ENCODE measurements at regions not wholly inside any gene's neighbourhood (a gene's known extent, or its start where the extent isn't known, plus 50 kb on each side); places are given as distances from the start of the nearest gene placed in this dataset.

DNA sequence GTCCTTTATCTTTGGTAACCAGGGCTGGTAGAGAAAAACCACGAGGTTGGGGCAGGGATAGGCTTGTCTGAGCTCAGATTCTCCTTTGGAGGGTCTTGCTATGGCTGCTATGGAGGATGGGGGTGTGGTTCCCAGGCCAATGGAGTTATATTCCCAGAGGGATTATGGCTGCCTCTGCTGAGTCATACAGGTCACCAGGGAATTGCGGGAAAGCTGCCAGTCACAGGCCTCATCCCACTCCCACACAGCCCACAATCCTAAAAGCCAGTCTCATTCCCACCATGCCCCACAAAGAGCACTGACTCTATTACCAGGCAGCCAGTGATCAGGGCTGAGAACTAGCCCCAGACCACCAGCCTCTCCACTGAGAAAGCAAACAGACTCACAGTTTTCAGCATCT, 316.6 kb upstream of the TMEM229A start:
- DNase-seq (ENCODE audit: low spot score): no peak
- in situ Hi-C loops (cut with MboI; ENCODE audit: low sequenced_read_pairs, unreplicated experiment): no loop called here
- TF ChIP-seq, protein P1, sequence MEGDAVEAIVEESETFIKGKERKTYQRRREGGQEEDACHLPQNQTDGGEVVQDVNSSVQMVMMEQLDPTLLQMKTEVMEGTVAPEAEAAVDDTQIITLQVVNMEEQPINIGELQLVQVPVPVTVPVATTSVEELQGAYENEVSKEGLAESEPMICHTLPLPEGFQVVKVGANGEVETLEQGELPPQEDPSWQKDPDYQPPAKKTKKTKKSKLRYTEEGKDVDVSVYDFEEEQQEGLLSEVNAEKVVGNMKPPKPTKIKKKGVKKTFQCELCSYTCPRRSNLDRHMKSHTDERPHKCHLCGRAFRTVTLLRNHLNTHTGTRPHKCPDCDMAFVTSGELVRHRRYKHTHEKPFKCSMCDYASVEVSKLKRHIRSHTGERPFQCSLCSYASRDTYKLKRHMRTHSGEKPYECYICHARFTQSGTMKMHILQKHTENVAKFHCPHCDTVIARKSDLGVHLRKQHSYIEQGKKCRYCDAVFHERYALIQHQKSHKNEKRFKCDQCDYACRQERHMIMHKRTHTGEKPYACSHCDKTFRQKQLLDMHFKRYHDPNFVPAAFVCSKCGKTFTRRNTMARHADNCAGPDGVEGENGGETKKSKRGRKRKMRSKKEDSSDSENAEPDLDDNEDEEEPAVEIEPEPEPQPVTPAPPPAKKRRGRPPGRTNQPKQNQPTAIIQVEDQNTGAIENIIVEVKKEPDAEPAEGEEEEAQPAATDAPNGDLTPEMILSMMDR (IDR thresholded peaks at IDR 0.05; ENCODE audit: borderline replicate concordance, control extremely low read depth, extremely low read depth, insufficient read depth, missing control alignments): no peak

DNA sequence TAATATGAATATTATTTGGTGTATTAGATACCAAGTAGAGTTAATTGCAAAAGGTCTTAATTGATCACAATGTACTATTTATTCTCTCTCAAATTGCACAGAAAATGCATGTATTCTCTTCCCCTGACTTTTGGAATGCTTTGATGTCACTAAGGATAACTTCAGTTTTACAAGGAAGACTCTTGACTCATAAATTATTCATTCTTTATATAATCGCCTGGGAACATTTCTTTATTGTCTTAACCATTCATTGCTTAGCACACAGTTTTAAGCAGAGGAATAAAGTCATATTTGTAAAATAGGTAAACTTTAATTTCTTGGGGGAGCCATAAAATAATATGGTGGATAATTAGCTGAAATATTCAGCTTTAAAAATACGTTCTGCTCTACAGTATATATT, 306.0 kb upstream of the TMEM229A start:
- in situ Hi-C loops (cut with MboI; ENCODE audit: low sequenced_read_pairs, unreplicated experiment): no loop called here
- no peak for DNase-seq (ENCODE audit: low spot score)
- TF ChIP-seq, protein P1 (IDR thresholded peaks at IDR 0.05; ENCODE audit: borderline replicate concordance, control extremely low read depth, extremely low read depth, insufficient read depth, missing control alignments): no peak

DNA sequence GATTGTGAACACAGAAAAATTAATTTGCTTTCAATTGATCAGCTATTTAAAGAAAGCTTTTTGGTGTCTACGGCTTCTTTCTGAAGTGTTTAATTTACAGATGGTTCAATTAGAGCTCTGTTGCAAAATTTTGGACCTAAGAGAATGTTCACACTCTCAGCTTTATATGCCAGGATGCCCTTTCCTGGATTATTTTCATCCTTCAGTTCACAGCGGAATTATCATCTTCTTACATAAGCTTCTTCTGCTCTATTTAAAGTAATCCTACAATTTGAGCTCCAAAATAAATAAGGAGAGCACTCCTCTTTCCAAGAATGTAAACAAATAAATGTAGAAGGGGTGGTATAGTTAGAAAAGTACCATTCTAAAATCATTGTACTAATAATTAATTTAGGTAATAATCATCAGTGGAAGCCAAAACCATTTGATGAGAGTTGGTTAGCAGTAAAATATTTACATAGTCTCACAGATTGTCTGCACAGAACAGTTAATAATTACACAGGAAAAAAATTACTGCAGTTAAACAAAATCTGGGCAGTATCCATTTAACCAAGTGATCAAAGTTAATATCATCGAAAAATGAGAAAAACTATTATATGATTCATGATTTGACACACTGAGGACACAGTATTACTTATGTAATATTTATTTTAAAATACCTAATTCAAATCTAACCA, 298.0 kb upstream of the TMEM229A start:
- no peak for DNase-seq (ENCODE audit: low spot score)
- in situ Hi-C loops (cut with MboI; ENCODE audit: low sequenced_read_pairs, unreplicated experiment): no loop called here
- TF ChIP-seq, protein P1 (IDR thresholded peaks at IDR 0.05; ENCODE audit: borderline replicate concordance, control extremely low read depth, extremely low read depth, insufficient read depth, missing control alignments): no peak

DNA sequence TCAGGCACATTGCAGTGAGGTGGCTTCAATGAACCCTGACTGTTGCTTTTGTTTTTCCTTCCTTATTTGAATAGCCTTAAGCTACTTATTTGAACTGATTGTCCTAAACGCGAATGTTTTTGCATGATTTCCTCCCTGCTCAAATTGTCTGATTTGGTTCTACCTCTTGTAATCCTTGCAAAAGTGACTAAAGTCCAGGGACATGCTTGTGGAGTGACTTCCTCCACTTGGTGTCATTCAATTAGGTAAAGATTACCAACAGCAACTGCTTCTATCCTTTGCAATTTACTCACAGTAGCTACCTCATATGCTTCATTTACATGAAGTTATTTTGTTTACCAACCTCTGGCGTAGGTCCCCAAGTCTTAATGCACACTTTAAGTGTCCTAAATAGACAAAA, 295.9 kb upstream of the TMEM229A start:
- TF ChIP-seq, protein P1 (IDR thresholded peaks at IDR 0.05; ENCODE audit: borderline replicate concordance, control extremely low read depth, extremely low read depth, insufficient read depth, missing control alignments): no peak
- no peak for DNase-seq (ENCODE audit: low spot score)
- in situ Hi-C loops (cut with MboI; ENCODE audit: low sequenced_read_pairs, unreplicated experiment): no loop called here

DNA sequence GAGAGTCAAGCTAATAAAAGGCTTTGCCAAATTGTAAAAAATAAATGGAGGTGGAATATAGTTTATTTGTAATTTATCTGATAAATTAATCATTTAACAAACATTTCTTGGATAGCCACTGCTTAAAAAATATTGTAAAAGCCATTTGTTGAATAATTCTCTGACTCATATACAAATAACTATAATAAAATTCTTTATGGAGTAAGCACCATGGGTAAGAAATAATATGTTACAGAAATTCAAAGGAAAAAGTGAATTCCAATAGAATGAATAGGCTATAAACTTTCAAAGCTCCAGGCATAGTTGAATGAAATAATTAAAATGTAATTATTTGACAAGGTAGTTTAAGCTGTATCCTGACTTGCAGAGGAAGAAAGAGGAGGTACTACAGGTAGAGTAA, 291.4 kb upstream of the TMEM229A start:
- in situ Hi-C loops (cut with MboI; ENCODE audit: low sequenced_read_pairs, unreplicated experiment): no loop called here
- TF ChIP-seq, protein P1 (IDR thresholded peaks at IDR 0.05; ENCODE audit: borderline replicate concordance, control extremely low read depth, extremely low read depth, insufficient read depth, missing control alignments): no peak
- no peak for DNase-seq (ENCODE audit: low spot score)

DNA sequence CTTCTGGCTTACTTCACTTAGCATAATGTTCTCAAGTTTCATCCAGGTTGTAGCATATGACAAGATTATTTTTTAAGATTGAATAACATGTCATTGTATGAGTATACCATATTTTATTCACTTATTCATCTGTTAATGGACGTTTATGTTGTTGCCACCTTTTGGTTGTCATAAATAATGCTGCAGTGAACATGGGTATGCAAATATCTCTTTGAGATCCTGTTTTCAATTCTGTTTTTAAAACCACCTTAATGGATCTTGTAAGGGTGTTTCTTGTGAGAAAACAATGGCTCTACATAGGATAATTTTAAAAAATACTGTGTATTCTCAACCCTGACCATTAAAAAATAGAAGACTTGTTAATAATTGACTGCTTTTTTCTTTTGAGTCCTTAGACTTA, 290.7 kb upstream of the TMEM229A start:
- no peak for DNase-seq (ENCODE audit: low spot score)
- TF ChIP-seq, protein P1 (IDR thresholded peaks at IDR 0.05; ENCODE audit: borderline replicate concordance, control extremely low read depth, extremely low read depth, insufficient read depth, missing control alignments): no peak
- in situ Hi-C loops (cut with MboI; ENCODE audit: low sequenced_read_pairs, unreplicated experiment): no loop called here

Data from GM13976 (cell line).